Neural progenitor cell (in vitro differentiated cells): ENCODE measurements at regions not wholly inside any gene's neighbourhood (a gene's known extent, or its start where the extent isn't known, plus 50 kb on each side); places are given as distances from the start of the nearest gene placed in this dataset.

Source experiments
- CTCF ChIP-seq: fragments of 200-600 bp; sonication (generic); IDR thresholded peaks from 2 replicates; pipeline ENCODE4 v1.5.1; 2017; ENCODE audit warnings: antibody characterized with exemption, mild to moderate bottlenecking
- EZH2 ChIP-seq: fragments of 200-600 bp; sonication (generic); IDR thresholded peaks from 2 replicates; pipeline ENCODE4 v1.6.1; 2017; ENCODE audit warnings: antibody characterized with exemption, mild to moderate bottlenecking, moderate library complexity

DNA sequence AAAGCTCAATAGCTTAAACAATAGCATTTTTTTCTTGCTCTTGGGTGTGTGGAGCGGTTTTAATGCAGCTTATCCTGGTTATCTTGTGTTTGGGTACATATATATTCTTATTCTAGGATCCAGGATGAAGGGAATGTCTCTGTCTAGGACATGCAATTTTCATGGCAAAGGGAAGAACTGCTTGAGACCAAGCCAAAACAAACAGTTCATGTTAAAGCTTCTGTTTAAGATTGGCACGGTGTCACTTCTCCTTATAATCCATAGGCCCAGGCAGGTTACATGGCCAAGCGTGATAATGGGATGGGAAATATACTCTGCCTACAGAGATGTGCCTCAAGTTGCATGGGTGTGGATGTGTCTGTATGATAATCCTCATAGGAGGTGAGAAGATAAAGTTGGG is 177.1 kb upstream of the PGR start:
- no peak for TF ChIP-seq EZH2
- no peak for TF ChIP-seq CTCF
